ENCODE measurements at regions not wholly inside any gene's neighbourhood (a gene's known extent, or its start where the extent isn't known, plus 50 kb on each side); places are given as distances from the start of the nearest gene placed in this dataset.

GRCh38 chr1:172875892-172876291 is 174.8 kb downstream of the TNFSF18 start (continued):
- TF ChIP-seq, protein P1, sequence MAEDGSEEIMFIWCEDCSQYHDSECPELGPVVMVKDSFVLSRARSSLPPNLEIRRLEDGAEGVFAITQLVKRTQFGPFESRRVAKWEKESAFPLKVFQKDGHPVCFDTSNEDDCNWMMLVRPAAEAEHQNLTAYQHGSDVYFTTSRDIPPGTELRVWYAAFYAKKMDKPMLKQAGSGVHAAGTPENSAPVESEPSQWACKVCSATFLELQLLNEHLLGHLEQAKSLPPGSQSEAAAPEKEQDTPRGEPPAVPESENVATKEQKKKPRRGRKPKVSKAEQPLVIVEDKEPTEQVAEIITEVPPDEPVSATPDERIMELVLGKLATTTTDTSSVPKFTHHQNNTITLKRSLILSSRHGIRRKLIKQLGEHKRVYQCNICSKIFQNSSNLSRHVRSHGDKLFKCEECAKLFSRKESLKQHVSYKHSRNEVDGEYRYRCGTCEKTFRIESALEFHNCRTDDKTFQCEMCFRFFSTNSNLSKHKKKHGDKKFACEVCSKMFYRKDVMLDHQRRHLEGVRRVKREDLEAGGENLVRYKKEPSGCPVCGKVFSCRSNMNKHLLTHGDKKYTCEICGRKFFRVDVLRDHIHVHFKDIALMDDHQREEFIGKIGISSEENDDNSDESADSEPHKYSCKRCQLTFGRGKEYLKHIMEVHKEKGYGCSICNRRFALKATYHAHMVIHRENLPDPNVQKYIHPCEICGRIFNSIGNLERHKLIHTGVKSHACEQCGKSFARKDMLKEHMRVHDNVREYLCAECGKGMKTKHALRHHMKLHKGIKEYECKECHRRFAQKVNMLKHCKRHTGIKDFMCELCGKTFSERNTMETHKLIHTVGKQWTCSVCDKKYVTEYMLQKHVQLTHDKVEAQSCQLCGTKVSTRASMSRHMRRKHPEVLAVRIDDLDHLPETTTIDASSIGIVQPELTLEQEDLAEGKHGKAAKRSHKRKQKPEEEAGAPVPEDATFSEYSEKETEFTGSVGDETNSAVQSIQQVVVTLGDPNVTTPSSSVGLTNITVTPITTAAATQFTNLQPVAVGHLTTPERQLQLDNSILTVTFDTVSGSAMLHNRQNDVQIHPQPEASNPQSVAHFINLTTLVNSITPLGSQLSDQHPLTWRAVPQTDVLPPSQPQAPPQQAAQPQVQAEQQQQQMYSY (CRISPR knock-in tag; IDR thresholded peaks at IDR 0.05), result no peak
- TF ChIP-seq ZNF317 (CRISPR knock-in tag; IDR thresholded peaks at IDR 0.05; ENCODE audit: borderline replicate concordance, low read depth), result no peak

- no peak for ATAC-seq
- Mint-ChIP-seq H3K27me3 (ENCODE audit: low read depth) (peaks cover 3% of the 10 kb centered on the region; the same call in 1 of the 2 replicates), H3K4me3 (no peak overlapping the region), H3K4me1 (peaks cover 4% of the 10 kb centered on the region), H3K27ac (no peak overlapping the region), H3K9me3 (peaks cover 11% of the 10 kb centered on the region), H3K36me3 (no peaks in the 10 kb centered on the region)
- ChIA-PET CTCF (no interaction called here), POLR2A (no interaction called here)
- no peak for DNase-seq (ENCODE audit: low spot score)
- TF ChIP-seq SMAD3 (CRISPR knock-in tag; IDR thresholded peaks at IDR 0.05; ENCODE audit: borderline replicate concordance) (no peak), ZNF317 (CRISPR knock-in tag; IDR thresholded peaks at IDR 0.05; ENCODE audit: borderline replicate concordance, low read depth) (no peak), CREM (CRISPR knock-in tag; IDR thresholded peaks at IDR 0.05) (no peak), RORB (CRISPR knock-in tag; IDR thresholded peaks at IDR 0.05) (no peak), NFYB (CRISPR knock-in tag; conservative IDR thresholded peaks at IDR 0.05; ENCODE audit: low read depth) (no peak), ATF1 (CRISPR knock-in tag; IDR thresholded peaks at IDR 0.05) (no peak), TCF7 (CRISPR knock-in tag; IDR thresholded peaks at IDR 0.05; ENCODE audit: low read depth) (no peak), HMGA2 (CRISPR knock-in tag; IDR thresholded peaks at IDR 0.05) (no peak), KAT7 (CRISPR knock-in tag; IDR thresholded peaks at IDR 0.05; ENCODE audit: borderline replicate concordance) (no peak), MLX (CRISPR knock-in tag; IDR thresholded peaks at IDR 0.05) (no peak), FOXJ3 (CRISPR knock-in tag; IDR thresholded peaks at IDR 0.05; ENCODE audit: borderline replicate concordance) (no peak)
- TF ChIP-seq, protein P2, sequence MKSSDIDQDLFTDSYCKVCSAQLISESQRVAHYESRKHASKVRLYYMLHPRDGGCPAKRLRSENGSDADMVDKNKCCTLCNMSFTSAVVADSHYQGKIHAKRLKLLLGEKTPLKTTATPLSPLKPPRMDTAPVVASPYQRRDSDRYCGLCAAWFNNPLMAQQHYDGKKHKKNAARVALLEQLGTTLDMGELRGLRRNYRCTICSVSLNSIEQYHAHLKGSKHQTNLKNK (CRISPR knock-in tag; IDR thresholded peaks at IDR 0.05), result no peak
- TF ChIP-seq, protein P3, sequence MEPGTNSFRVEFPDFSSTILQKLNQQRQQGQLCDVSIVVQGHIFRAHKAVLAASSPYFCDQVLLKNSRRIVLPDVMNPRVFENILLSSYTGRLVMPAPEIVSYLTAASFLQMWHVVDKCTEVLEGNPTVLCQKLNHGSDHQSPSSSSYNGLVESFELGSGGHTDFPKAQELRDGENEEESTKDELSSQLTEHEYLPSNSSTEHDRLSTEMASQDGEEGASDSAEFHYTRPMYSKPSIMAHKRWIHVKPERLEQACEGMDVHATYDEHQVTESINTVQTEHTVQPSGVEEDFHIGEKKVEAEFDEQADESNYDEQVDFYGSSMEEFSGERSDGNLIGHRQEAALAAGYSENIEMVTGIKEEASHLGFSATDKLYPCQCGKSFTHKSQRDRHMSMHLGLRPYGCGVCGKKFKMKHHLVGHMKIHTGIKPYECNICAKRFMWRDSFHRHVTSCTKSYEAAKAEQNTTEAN (CRISPR knock-in tag; IDR thresholded peaks at IDR 0.05), result no peak
- TF ChIP-seq, protein P4, sequence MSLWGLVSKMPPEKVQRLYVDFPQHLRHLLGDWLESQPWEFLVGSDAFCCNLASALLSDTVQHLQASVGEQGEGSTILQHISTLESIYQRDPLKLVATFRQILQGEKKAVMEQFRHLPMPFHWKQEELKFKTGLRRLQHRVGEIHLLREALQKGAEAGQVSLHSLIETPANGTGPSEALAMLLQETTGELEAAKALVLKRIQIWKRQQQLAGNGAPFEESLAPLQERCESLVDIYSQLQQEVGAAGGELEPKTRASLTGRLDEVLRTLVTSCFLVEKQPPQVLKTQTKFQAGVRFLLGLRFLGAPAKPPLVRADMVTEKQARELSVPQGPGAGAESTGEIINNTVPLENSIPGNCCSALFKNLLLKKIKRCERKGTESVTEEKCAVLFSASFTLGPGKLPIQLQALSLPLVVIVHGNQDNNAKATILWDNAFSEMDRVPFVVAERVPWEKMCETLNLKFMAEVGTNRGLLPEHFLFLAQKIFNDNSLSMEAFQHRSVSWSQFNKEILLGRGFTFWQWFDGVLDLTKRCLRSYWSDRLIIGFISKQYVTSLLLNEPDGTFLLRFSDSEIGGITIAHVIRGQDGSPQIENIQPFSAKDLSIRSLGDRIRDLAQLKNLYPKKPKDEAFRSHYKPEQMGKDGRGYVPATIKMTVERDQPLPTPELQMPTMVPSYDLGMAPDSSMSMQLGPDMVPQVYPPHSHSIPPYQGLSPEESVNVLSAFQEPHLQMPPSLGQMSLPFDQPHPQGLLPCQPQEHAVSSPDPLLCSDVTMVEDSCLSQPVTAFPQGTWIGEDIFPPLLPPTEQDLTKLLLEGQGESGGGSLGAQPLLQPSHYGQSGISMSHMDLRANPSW (CRISPR knock-in tag; conservative IDR thresholded peaks at IDR 0.05; ENCODE audit: low read depth), result no peak
Observed at GRCh38 chr1:172882385-172882784, 168.4 kb downstream of the TNFSF18 start.
